Astrocyte (in vitro differentiated cells and primary cell): ENCODE measurements at regions not wholly inside any gene's neighbourhood (a gene's known extent, or its start where the extent isn't known, plus 50 kb on each side); places are given as distances from the start of the nearest gene placed in this dataset.

Experiments used
- CTCF ChIP-seq: IDR thresholded peaks from 2 replicates; pipeline ENCODE4 v1.5.1; 2011; ENCODE audit warnings: low read depth, mild to moderate bottlenecking, inconsistent platforms, low read length, moderate library complexity; ENCODE audit not compliant: insufficient read depth
- EZH2 ChIP-seq: IDR thresholded peaks from 2 replicates; pipeline ENCODE4 v1.6.1; 2012; ENCODE audit warnings: mild to moderate bottlenecking, low read length, inconsistent platforms; ENCODE audit not compliant: insufficient read depth

GRCh38 chr12:17079251-17079909 lies 473.4 kb upstream of the LMO3 start:
- TF ChIP-seq CTCF (no peak), EZH2 (no peak)
